CD4-positive, alpha-beta memory T cell (primary cell): ENCODE measurements at regions not wholly inside any gene's neighbourhood (a gene's known extent, or its start where the extent isn't known, plus 50 kb on each side); places are given as distances from the start of the nearest gene placed in this dataset.

Experiments
- CTCF ChIA-PET: fragments of 350-600 bp; sonication (Branson Sonifier 250); formaldehyde crosslinking; loops from one replicate; lab custom pipeline; 2021; ENCODE audit warnings: inconsistent platforms; ENCODE audit not compliant: partially characterized antibody; lab: Charles Lee
- POLR2A ChIA-PET: fragments of 350-600 bp; sonication (Branson Sonifier 250); formaldehyde crosslinking; loops from one replicate; lab custom pipeline; 2021; ENCODE audit not compliant: partially characterized antibody; lab: Charles Lee
- DNase-seq, 5 donors: peaks; one replicate each; pipeline versions ENCODE4 v3.0.0 to v3.0.0-alpha.2; 2020 to 2022; ENCODE audit warnings: mixed read lengths in 1 of 5
- H3K27ac ChIP-seq: one replicate; pipeline ENCODE4 v1.7.0; 2013; ENCODE audit warnings: low read depth, low read length
- H3K27me3 ChIP-seq: 2 replicates; pipeline ENCODE4 v1.7.0; 2013; ENCODE audit warnings: mild to moderate bottlenecking, low read length, moderate library complexity; ENCODE audit not compliant: insufficient read depth
- H3K36me3 ChIP-seq: 2 replicates; pipeline ENCODE4 v1.7.0; 2013; ENCODE audit warnings: mild to moderate bottlenecking, low read length, moderate library complexity; ENCODE audit not compliant: insufficient read depth
- H3K4me1 ChIP-seq: 2 replicates; pipeline ENCODE4 v1.7.0; 2013; ENCODE audit warnings: mild to moderate bottlenecking, low read length, moderate library complexity; ENCODE audit not compliant: insufficient read depth
- H3K4me3 ChIP-seq, 2 donors: one replicate each; pipeline ENCODE4 v1.7.0; 2013; ENCODE audit warnings: low read length in 2 of 2, mild to moderate bottlenecking in 1 of 2
- H3K9me3 ChIP-seq, 2 donors: one replicate each; pipeline ENCODE4 v1.7.0; 2013; ENCODE audit warnings: low read length in 2 of 2, control low read depth in 1 of 2; ENCODE audit not compliant: control insufficient read depth in 1 of 2
- H3K27ac Mint-ChIP-seq, 7 donors: one replicate each; pipeline ENCODE4 v1.8.0; 2020 to 2021; ENCODE audit warnings: mixed read lengths in 7 of 7, mild to moderate bottlenecking in 6 of 7, inconsistent platforms in 3 of 7, moderate library complexity in 3 of 7
- H3K27me3 Mint-ChIP-seq, 2 donors: one replicate each; pipeline ENCODE4 v1.8.0; 2020 to 2021; ENCODE audit warnings: mixed read lengths in 2 of 2
- H3K36me3 Mint-ChIP-seq, 2 donors: one replicate each; pipeline ENCODE4 v1.8.0; 2020 to 2021; ENCODE audit warnings: mixed read lengths in 2 of 2, inconsistent platforms in 1 of 2, mild to moderate bottlenecking in 1 of 2
- H3K4me1 Mint-ChIP-seq, 4 donors: one replicate each; pipeline ENCODE4 v1.8.0; 2020 to 2021; ENCODE audit warnings: mixed read lengths in 4 of 4, mild to moderate bottlenecking in 1 of 4
- H3K4me3 Mint-ChIP-seq, 8 donors: one replicate each; pipeline ENCODE4 v1.8.0; 2020 to 2021; ENCODE audit warnings: mixed read lengths in 8 of 8, mild to moderate bottlenecking in 7 of 8, moderate library complexity in 6 of 8, inconsistent platforms in 3 of 8
- H3K9me3 Mint-ChIP-seq, 8 donors: one replicate each; pipeline ENCODE4 v1.8.0; 2020 to 2021; ENCODE audit warnings: mixed read lengths in 8 of 8, mild to moderate bottlenecking in 5 of 8, inconsistent platforms in 3 of 8, moderate library complexity in 1 of 8
- intact Hi-C: fragments of 100-400 bp; cut with micrococcal nuclease; formaldehyde crosslinking; loops from one replicate; pipeline ENCODE4 v1.15.1; 2023

GRCh38 chr21:16311229-16311628 lies 581.4 kb downstream of the USP25 start:
- H3K27me3 ChIP-seq: no peaks in the 10 kb centered on the region
- H3K27ac ChIP-seq: no peak overlapping the region
- intact Hi-C loops: no loop called here
- no peak overlapping the region for H3K4me3 Mint-ChIP-seq
- peaks cover 0 to 3% (median 0%) of the 10 kb centered on the region in 8 donors for H3K9me3 Mint-ChIP-seq
- no peak for DNase-seq
- H3K36me3 Mint-ChIP-seq: no peaks in the 10 kb centered on the region
- no peak overlapping the region for H3K27ac Mint-ChIP-seq
- CTCF ChIA-PET: no interaction called here
- H3K36me3 ChIP-seq: no peaks in the 10 kb centered on the region
- no peaks in the 10 kb centered on the region for H3K4me1 ChIP-seq
- H3K9me3 ChIP-seq: no peaks in the 10 kb centered on the region
- no peaks in the 10 kb centered on the region for H3K27me3 Mint-ChIP-seq
- H3K4me3 ChIP-seq: no peak overlapping the region
- peaks cover 0 to 5% (median 1%) of the 10 kb centered on the region in 4 donors for H3K4me1 Mint-ChIP-seq
- POLR2A ChIA-PET: no interaction called here

GRCh38 chr21:16312321-16312720 lies 582.5 kb downstream of the USP25 start:
- H3K4me3 Mint-ChIP-seq: no peak overlapping the region
- H3K4me1 Mint-ChIP-seq: peaks cover 0 to 5% (median 1%) of the 10 kb centered on the region in 4 donors
- H3K36me3 ChIP-seq: no peaks in the 10 kb centered on the region
- H3K27me3 ChIP-seq: no peaks in the 10 kb centered on the region
- ChIA-PET CTCF (no interaction called here), POLR2A (no interaction called here)
- H3K9me3 ChIP-seq: no peaks in the 10 kb centered on the region
- no peak overlapping the region for H3K27ac Mint-ChIP-seq
- H3K36me3 Mint-ChIP-seq: no peaks in the 10 kb centered on the region
- no peak for DNase-seq
- no peaks in the 10 kb centered on the region for H3K4me1 ChIP-seq
- intact Hi-C loops: no loop called here
- peaks cover 0 to 3% (median 0%) of the 10 kb centered on the region in 8 donors for H3K9me3 Mint-ChIP-seq
- H3K27me3 Mint-ChIP-seq: no peaks in the 10 kb centered on the region
- no peak overlapping the region for H3K4me3 ChIP-seq
- H3K27ac ChIP-seq: no peak overlapping the region

GRCh38 chr21:16315223-16315622 lies 585.4 kb downstream of the USP25 start:
- peaks cover 0 to 3% (median under 1%) of the 10 kb centered on the region in 4 donors for H3K4me1 Mint-ChIP-seq
- no peak overlapping the region for H3K27ac ChIP-seq
- no peaks in the 10 kb centered on the region for H3K27me3 ChIP-seq
- H3K27me3 Mint-ChIP-seq: no peaks in the 10 kb centered on the region
- no peaks in the 10 kb centered on the region for H3K9me3 Mint-ChIP-seq
- CTCF ChIA-PET: no interaction called here
- no peak overlapping the region for H3K27ac Mint-ChIP-seq
- DNase-seq: no peak
- no peaks in the 10 kb centered on the region for H3K36me3 ChIP-seq
- H3K4me3 ChIP-seq: no peak overlapping the region
- no peak overlapping the region for H3K4me3 Mint-ChIP-seq
- H3K4me1 ChIP-seq: no peaks in the 10 kb centered on the region
- no peaks in the 10 kb centered on the region for H3K36me3 Mint-ChIP-seq
- intact Hi-C loops: no loop called here
- H3K9me3 ChIP-seq: no peaks in the 10 kb centered on the region
- POLR2A ChIA-PET: no interaction called here

DNA sequence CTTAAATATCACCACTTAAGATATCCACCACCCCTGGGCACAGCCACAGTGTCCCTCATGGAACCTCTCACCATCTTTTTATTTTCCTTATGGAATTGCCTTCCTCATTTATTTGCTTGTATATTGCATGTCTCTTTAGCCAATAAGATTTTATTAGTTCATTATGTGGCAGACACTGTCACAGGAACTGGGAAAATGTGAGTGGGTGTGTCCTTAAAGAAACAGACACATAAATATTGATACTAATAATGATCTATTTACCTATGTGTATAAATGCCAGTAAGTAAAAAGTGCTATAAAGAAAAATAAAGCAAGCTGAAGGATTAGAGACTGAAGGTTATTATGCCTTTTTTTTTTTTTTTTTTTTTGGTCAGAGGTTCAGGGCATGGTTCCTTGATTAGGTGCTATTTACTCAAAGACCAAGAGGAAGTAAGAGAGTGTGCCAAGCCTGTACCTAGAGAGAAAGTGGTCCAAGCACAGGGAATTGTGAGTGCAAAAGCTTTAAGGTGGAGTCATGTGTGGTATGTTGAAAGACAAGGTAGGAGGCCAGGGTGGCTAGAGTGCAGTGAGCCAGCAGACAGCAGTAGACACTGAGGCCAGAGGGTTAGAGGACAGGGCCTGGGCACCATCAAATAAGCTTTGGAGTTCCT lies 589.0 kb downstream of the USP25 start:
- H3K4me3 ChIP-seq: no peak overlapping the region
- H3K4me1 Mint-ChIP-seq: peaks cover 0 to 3% (median 0%) of the 10 kb centered on the region in 4 donors
- H3K9me3 ChIP-seq: no peaks in the 10 kb centered on the region
- H3K27ac ChIP-seq: no peak overlapping the region
- ChIA-PET CTCF (interaction anchor here (1.3 kb wide), 1 partner anchor 13 kb away, joined by 3 read pairs; no protein-coding TSS in a partner anchor), POLR2A (no interaction called here)
- H3K4me3 Mint-ChIP-seq: no peak overlapping the region
- H3K27me3 ChIP-seq: no peaks in the 10 kb centered on the region
- H3K36me3 Mint-ChIP-seq: no peaks in the 10 kb centered on the region
- no peak for DNase-seq
- intact Hi-C loops: no loop called here
- H3K4me1 ChIP-seq: no peaks in the 10 kb centered on the region
- no peaks in the 10 kb centered on the region for H3K27me3 Mint-ChIP-seq
- no peaks in the 10 kb centered on the region for H3K36me3 ChIP-seq
- no peak overlapping the region for H3K27ac Mint-ChIP-seq
- H3K9me3 Mint-ChIP-seq: no peaks in the 10 kb centered on the region

GRCh38 chr21:16320110-16320509 lies 590.3 kb downstream of the USP25 start:
- DNase-seq: no peak
- no peaks in the 10 kb centered on the region for H3K36me3 ChIP-seq
- no peaks in the 10 kb centered on the region for H3K4me1 ChIP-seq
- H3K4me1 Mint-ChIP-seq: peaks cover 0 to 3% (median 0%) of the 10 kb centered on the region in 4 donors
- no peaks in the 10 kb centered on the region for H3K9me3 Mint-ChIP-seq
- H3K27ac Mint-ChIP-seq: no peak overlapping the region
- intact Hi-C loops: loop anchor here (10.0 kb wide), 1 partner anchor 55 kb away; no protein-coding TSS in a partner anchor
- CTCF ChIA-PET: no interaction called here
- no peaks in the 10 kb centered on the region for H3K9me3 ChIP-seq
- no peak overlapping the region for H3K27ac ChIP-seq
- no peaks in the 10 kb centered on the region for H3K36me3 Mint-ChIP-seq
- H3K27me3 Mint-ChIP-seq: no peaks in the 10 kb centered on the region
- H3K27me3 ChIP-seq: no peaks in the 10 kb centered on the region
- no peak overlapping the region for H3K4me3 ChIP-seq
- POLR2A ChIA-PET: no interaction called here
- H3K4me3 Mint-ChIP-seq: no peak overlapping the region

GRCh38 chr21:16322454-16322853 lies 592.7 kb downstream of the USP25 start:
- no peaks in the 10 kb centered on the region for H3K36me3 Mint-ChIP-seq
- Histone ChIP-seq H3K27me3 (no peaks in the 10 kb centered on the region), H3K4me3 (no peak overlapping the region), H3K4me1 (no peaks in the 10 kb centered on the region), H3K27ac (no peak overlapping the region), H3K9me3 (no peaks in the 10 kb centered on the region), H3K36me3 (no peaks in the 10 kb centered on the region)
- no peak overlapping the region for H3K27ac Mint-ChIP-seq
- no peak overlapping the region for H3K4me3 Mint-ChIP-seq
- intact Hi-C loops: loop anchor here (10.0 kb wide), 1 partner anchor 58 kb away; no protein-coding TSS in a partner anchor
- H3K4me1 Mint-ChIP-seq: peaks cover 0 to 3% (median 0%) of the 10 kb centered on the region in 4 donors
- POLR2A ChIA-PET: no interaction called here
- DNase-seq: no peak
- CTCF ChIA-PET: interaction anchor here (0.6 kb wide), 1 partner anchor 46 kb away, joined by 3 read pairs; no protein-coding TSS in a partner anchor
- H3K27me3 Mint-ChIP-seq: no peaks in the 10 kb centered on the region
- H3K9me3 Mint-ChIP-seq: no peaks in the 10 kb centered on the region

GRCh38 chr21:16323596-16323995 lies 593.8 kb downstream of the USP25 start:
- Histone ChIP-seq H3K27me3 (no peaks in the 10 kb centered on the region), H3K4me1 (no peaks in the 10 kb centered on the region), H3K27ac (no peak overlapping the region), H3K4me3 (no peak overlapping the region), H3K9me3 (no peaks in the 10 kb centered on the region), H3K36me3 (no peaks in the 10 kb centered on the region)
- H3K4me1 Mint-ChIP-seq: peaks cover 0 to 3% (median 0%) of the 10 kb centered on the region in 4 donors
- H3K27ac Mint-ChIP-seq: no peak overlapping the region
- ChIA-PET POLR2A (no interaction called here), CTCF (no interaction called here)
- H3K36me3 Mint-ChIP-seq: no peaks in the 10 kb centered on the region
- H3K4me3 Mint-ChIP-seq: no peak overlapping the region
- H3K9me3 Mint-ChIP-seq: no peaks in the 10 kb centered on the region
- DNase-seq: no peak
- H3K27me3 Mint-ChIP-seq: no peaks in the 10 kb centered on the region
- intact Hi-C loops: loop anchor here (10.0 kb wide), 1 partner anchor 59 kb away; no protein-coding TSS in a partner anchor
